Sigmoid colon (tissue), 6 donors: ENCODE measurements at regions not wholly inside any gene's neighbourhood (a gene's known extent, or its start where the extent isn't known, plus 50 kb on each side); places are given as distances from the start of the nearest gene placed in this dataset.
"Not testable (repeated sequence)": the region's sequence is repeated elsewhere in the genome, so short reads cannot be mapped to it uniquely, and the experiment has no call there.

ENCODE experiments used
- DNase-seq: peaks from one replicate; pipeline ENCODE4 v3.0.0-alpha.2; 2019
- H3K27ac ChIP-seq, 4 donors: fragments of 200-600 bp; sonication (generic); one replicate each; pipeline ENCODE4 v1.5.1; 2016 to 2019; ENCODE audit warnings: mild to moderate bottlenecking in 1 of 4
- H3K27me3 ChIP-seq, 3 donors: fragments of 200-600 bp; sonication (generic); one replicate each; pipeline ENCODE4 v1.5.1; 2019; ENCODE audit warnings: mild to moderate bottlenecking in 1 of 3
- H3K36me3 ChIP-seq, 4 donors: fragments of 200-600 bp; sonication (generic); one replicate each; pipeline ENCODE4 v1.5.1; 2016 to 2019
- H3K4me1 ChIP-seq, 4 donors: fragments of 200-600 bp; sonication (generic); one replicate each; pipeline ENCODE4 v1.5.1; 2017 to 2019
- H3K4me3 ChIP-seq, 4 donors: fragments of 200-600 bp; sonication (generic); one replicate each; pipeline ENCODE4 v1.5.1; 2017 to 2019; ENCODE audit warnings: mild to moderate bottlenecking in 2 of 4, moderate library complexity in 1 of 4
- H3K9me3 ChIP-seq, 4 donors: fragments of 200-600 bp in 3 of 4; sonication (generic) in 3 of 4; one replicate each; pipeline versions ENCODE4 v1.5.1 to v1.6.1; 2013 to 2019
- CTCF ChIP-seq, 4 experiments: fragments of 450-650 bp in 3 of 4; fragments of 200-600 bp in 1 of 4; IDR thresholded peaks; one replicate each; pipeline ENCODE4 v1.5.1; 2016 to 2019; ENCODE audit warnings: antibody characterized with exemption in 4 of 4, mild to moderate bottlenecking in 3 of 4, moderate library complexity in 2 of 4
- EP300 ChIP-seq, 4 donors: sonication (generic); formaldehyde crosslinking; IDR thresholded peaks; one replicate each; pipeline ENCODE4 v1.6.1; 2017; ENCODE audit warnings: antibody characterized with exemption in 4 of 4
- POLR2A ChIP-seq, 2 donors: fragments of 450-650 bp; IDR thresholded peaks; one replicate each; pipeline ENCODE4 v1.6.1; 2016; ENCODE audit warnings: antibody characterized with exemption in 2 of 2, mild to moderate bottlenecking in 2 of 2, moderate library complexity in 2 of 2
- POLR2AphosphoS5 ChIP-seq, 4 donors: sonication (generic); formaldehyde crosslinking; IDR thresholded peaks; one replicate each; pipeline ENCODE4 v1.6.1; 2017; ENCODE audit warnings: antibody characterized with exemption in 4 of 4
- WGBS, 2 donors: extraction: QIAGEN DNeasy Blood & Tissue Kit; methylation state at CpG; one replicate each; pipeline ENCODE4 v1.1.7; 2013; 5-methylcytosine and 5-hydroxymethylcytosine counted together
- intact Hi-C: fragments of 100-400 bp; cut with DNase I; formaldehyde crosslinking; loops from one replicate; pipeline ENCODE4 v1.15.1; 2023
- donor health status: healthy with polysubstance abuse.
- donor health status: healthy.

- H3K4me3 ChIP-seq = no peak overlapping the region
- H3K4me1 ChIP-seq = peaks cover 0 to 9% (median 3%) of the 10 kb centered on the region in 4 donors
- 52 to 87% methylated on average over 9 of the region's 9 CpGs for WGBS, 2 donors
- no peak for DNase-seq
- H3K36me3 ChIP-seq = no peaks in the 10 kb centered on the region
- no peak overlapping the region for H3K27ac ChIP-seq
- intact Hi-C loops = loop anchor here (10.0 kb wide), 1 partner anchor 107 kb away; no protein-coding TSS in a partner anchor
- no peaks in the 10 kb centered on the region for H3K27me3 ChIP-seq
- H3K9me3 ChIP-seq = no peaks in the 10 kb centered on the region
- no peak for TF ChIP-seq POLR2A (IDR thresholded peaks at IDR 0.05)
- no peak for TF ChIP-seq POLR2AphosphoS5 (IDR thresholded peaks at IDR 0.05)
- TF ChIP-seq EP300 (IDR thresholded peaks at IDR 0.05) = no peak
- TF ChIP-seq CTCF (IDR thresholded peaks at IDR 0.05) = no peak
These were observed 163.5 kb upstream of the TMEM72 start for GRCh38 chr10:44747593-44748172.

GRCh38 chr10:44749151-44749550, 162.0 kb upstream of the TMEM72 start:
- TF ChIP-seq POLR2A (IDR thresholded peaks at IDR 0.05) (no peak), EP300 (IDR thresholded peaks at IDR 0.05) (no peak), POLR2AphosphoS5 (IDR thresholded peaks at IDR 0.05) (no peak)
- Histone ChIP-seq H3K27ac (no peak overlapping the region), H3K9me3 (no peaks in the 10 kb centered on the region), H3K4me1 (peaks cover 0 to 22% (median 13%) of the 10 kb centered on the region in 4 donors), H3K27me3 (no peaks in the 10 kb centered on the region), H3K4me3 (no peak overlapping the region), H3K36me3 (no peaks in the 10 kb centered on the region)
- no peak for DNase-seq
- 95% methylated on average over 8 of the region's 8 CpGs for WGBS, 2 donors
- intact Hi-C loops = loop anchor here (10.0 kb wide), 1 partner anchor 106 kb away; no protein-coding TSS in a partner anchor

- intact Hi-C loops = no loop called here
- no peak for DNase-seq
- WGBS, 2 donors = 50 to 66% methylated on average over 4 of the region's 4 CpGs
- H3K36me3 ChIP-seq = no peaks in the 10 kb centered on the region
- TF ChIP-seq CTCF (IDR thresholded peaks at IDR 0.05) (no peak), EP300 (IDR thresholded peaks at IDR 0.05) (peak in 3 of 4 donors; percentile 50 to 82 (median 67)), POLR2AphosphoS5 (IDR thresholded peaks at IDR 0.05) (peak; percentile 60 to 95 (median 88))
- peak overlapping the region in 3 of 4 donors; percentile 33 to 63 (median 46) for H3K27ac ChIP-seq
- H3K4me1 ChIP-seq = peaks cover 0 to 22% (median 13%) of the 10 kb centered on the region in 4 donors
- no peaks in the 10 kb centered on the region for H3K27me3 ChIP-seq
- no peak overlapping the region for H3K4me3 ChIP-seq
- H3K9me3 ChIP-seq = no peaks in the 10 kb centered on the region
These were observed 158.4 kb upstream of the TMEM72 start for GRCh38 chr10:44752451-44753441.

- H3K9me3 ChIP-seq, DNase-seq, intact Hi-C loops, H3K4me3 ChIP-seq, H3K27ac ChIP-seq, H3K27me3 ChIP-seq, H3K36me3 ChIP-seq: not testable (repeated sequence)
- H3K4me1 ChIP-seq = peaks cover 0 to 22% (median 13%) of the 10 kb centered on the region in 4 donors
- WGBS, 2 donors = 93 to 94% methylated on average over 2 of the region's 2 CpGs
These were observed 156.8 kb upstream of the TMEM72 start for GRCh38 chr10:44754355-44754754.

GRCh38 chr10:44755481-44755880, 155.7 kb upstream of the TMEM72 start:
- Histone ChIP-seq H3K27ac (no peak overlapping the region), H3K4me1 (peaks cover 0 to 22% (median 13%) of the 10 kb centered on the region in 4 donors), H3K4me3 (no peak overlapping the region), H3K27me3 (no peaks in the 10 kb centered on the region), H3K36me3 (no peaks in the 10 kb centered on the region), H3K9me3 (no peaks in the 10 kb centered on the region)
- TF ChIP-seq EP300 (IDR thresholded peaks at IDR 0.05) (no peak), CTCF (IDR thresholded peaks at IDR 0.05) (no peak), POLR2AphosphoS5 (IDR thresholded peaks at IDR 0.05) (no peak), POLR2A (IDR thresholded peaks at IDR 0.05) (no peak)
- intact Hi-C loops = no loop called here
- 90 to 91% methylated on average over 4 of the region's 4 CpGs for WGBS, 2 donors
- DNase-seq = no peak
